ENCODE measurements at regions not wholly inside any gene's neighbourhood (a gene's known extent, or its start where the extent isn't known, plus 50 kb on each side); places are given as distances from the start of the nearest gene placed in this dataset.
"Not testable (repeated sequence)": the region's sequence is repeated elsewhere in the genome, so short reads cannot be mapped to it uniquely, and the experiment has no call there.

DNA sequence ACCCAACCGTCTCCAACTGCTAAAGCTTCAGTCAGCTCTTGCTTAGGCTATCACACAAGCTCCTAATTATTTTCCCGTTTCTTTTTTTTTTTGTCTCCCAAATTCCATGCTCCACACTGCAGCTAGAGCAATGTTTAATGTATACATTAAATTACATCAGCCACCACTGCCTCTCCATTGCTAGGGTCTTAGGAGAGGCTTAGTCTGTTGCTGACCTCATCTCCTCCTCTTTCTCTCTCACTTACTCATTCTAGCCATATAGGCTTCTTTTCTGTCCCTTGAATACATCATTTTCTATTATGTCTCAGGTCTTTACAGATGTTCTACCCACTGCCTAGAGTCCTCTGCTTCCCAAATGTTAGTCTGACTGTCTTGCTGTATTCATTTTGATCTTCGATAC lies 138.1 kb upstream of the ST6GALNAC5 start:
- no peak overlapping the region for H3K27ac ChIP-seq
- no peak for DNase-seq (ENCODE audit: low spot score)
- POLR2A ChIA-PET (ENCODE audit: low non-redundant PET): no interaction called here
- CTCF ChIA-PET: interaction anchor here (0.5 kb wide), 1 partner anchor 9 kb away, joined by 3 read pairs; no protein-coding TSS in a partner anchor
- TF ChIP-seq, protein P1, sequence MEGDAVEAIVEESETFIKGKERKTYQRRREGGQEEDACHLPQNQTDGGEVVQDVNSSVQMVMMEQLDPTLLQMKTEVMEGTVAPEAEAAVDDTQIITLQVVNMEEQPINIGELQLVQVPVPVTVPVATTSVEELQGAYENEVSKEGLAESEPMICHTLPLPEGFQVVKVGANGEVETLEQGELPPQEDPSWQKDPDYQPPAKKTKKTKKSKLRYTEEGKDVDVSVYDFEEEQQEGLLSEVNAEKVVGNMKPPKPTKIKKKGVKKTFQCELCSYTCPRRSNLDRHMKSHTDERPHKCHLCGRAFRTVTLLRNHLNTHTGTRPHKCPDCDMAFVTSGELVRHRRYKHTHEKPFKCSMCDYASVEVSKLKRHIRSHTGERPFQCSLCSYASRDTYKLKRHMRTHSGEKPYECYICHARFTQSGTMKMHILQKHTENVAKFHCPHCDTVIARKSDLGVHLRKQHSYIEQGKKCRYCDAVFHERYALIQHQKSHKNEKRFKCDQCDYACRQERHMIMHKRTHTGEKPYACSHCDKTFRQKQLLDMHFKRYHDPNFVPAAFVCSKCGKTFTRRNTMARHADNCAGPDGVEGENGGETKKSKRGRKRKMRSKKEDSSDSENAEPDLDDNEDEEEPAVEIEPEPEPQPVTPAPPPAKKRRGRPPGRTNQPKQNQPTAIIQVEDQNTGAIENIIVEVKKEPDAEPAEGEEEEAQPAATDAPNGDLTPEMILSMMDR (conservative IDR thresholded peaks at IDR 0.05; ENCODE audit: low read depth): no peak

- H3K27ac ChIP-seq: no peak overlapping the region
- DNase-seq (ENCODE audit: low spot score): no peak
- TF ChIP-seq, protein P1 (conservative IDR thresholded peaks at IDR 0.05; ENCODE audit: low read depth): no peak
- CTCF ChIA-PET: no interaction called here
- POLR2A ChIA-PET (ENCODE audit: low non-redundant PET): no interaction called here
Observed at GRCh38 chr1:76730027-76730426, 137.3 kb upstream of the ST6GALNAC5 start.

DNA sequence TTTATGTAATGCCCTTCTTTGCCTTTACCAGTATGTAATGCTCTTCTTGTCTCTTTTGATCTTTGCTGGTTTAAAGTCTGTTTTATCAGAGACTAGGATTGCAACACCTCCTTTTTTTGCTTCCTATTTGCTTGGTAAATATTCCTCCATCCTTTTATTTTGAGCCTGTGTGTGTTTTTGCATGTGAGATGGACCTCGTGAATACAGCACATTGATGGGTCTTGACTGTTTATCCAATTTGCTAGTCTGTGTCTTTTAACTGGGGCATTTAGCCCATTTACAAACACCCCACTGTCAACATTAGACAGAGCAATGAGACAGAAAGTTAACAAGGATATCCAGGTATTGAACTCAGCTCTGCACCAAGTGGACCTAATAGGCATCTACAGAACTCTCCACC lies 128.9 kb upstream of the ST6GALNAC5 start:
- DNase-seq (ENCODE audit: low spot score); H3K27ac ChIP-seq; POLR2A ChIA-PET (ENCODE audit: low non-redundant PET); CTCF ChIA-PET: not testable (repeated sequence)

DNA sequence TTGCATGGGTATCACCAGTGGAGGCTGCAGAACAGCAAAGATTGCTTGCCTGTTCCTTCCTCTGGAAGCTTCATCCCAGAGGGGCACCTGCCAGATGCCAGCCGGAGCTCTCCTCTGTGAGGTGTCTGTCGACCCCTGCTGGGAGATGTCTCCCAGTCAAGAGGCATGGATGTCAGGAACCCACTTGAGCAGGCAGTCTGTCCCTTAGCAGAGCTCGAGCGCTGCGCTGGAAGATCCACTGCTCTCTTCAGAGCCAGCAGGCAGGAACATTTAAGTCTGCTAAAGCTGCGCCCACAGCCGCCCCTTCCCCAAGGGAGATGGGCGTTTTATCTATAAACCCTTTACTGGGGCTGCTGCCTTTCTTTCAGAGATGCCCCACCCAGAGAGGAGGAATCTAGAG lies 126.3 kb upstream of the ST6GALNAC5 start:
- POLR2A ChIA-PET (ENCODE audit: low non-redundant PET); CTCF ChIA-PET: not testable (repeated sequence)

DNA sequence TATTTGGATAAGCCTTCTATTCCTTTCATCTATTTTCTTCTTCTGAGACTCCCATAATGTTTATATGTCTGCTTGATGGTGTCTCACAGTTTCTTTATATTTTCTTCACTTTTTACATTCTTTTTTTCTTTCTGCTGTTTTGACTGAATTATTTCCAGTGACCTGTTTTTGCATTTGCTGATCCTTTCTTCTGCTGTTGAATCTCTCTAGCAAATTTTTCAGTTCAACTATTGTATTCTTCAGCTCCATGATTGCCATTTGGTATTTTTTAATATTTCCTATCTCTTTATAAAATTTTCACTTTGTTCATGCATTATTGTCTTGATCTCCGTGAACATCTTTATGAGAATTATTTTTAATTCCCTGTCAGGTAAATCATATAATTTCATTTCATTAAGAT lies 122.3 kb upstream of the ST6GALNAC5 start:
- POLR2A ChIA-PET (ENCODE audit: low non-redundant PET): no interaction called here
- TF ChIP-seq, protein P1 (conservative IDR thresholded peaks at IDR 0.05; ENCODE audit: low read depth): no peak
- H3K27ac ChIP-seq: no peak overlapping the region
- CTCF ChIA-PET: no interaction called here
- no peak for DNase-seq (ENCODE audit: low spot score)

More for the DNA sequence above, 126.3 kb upstream of the ST6GALNAC5 start:
- H3K27ac ChIP-seq; DNase-seq (ENCODE audit: low spot score): not testable (repeated sequence)

DNA sequence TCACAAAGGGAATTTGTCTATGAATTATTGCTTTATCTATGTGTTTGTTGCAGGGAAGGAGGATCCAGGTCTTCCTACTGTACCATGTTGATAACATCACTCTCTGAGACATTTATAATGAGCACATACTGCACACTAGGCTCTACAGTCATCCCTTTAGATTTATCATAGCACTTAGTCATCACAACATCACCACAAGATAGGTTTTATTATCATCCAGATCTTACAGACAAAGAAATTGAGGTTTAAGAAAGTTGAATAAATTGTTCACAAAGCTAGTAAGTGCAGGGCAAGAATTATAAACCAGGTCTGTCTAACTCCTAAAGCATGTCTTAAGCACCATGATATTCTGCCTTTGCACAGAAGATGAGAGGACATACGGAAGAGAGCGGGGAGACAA lies 121.1 kb upstream of the ST6GALNAC5 start:
- no peak overlapping the region for H3K27ac ChIP-seq
- DNase-seq (ENCODE audit: low spot score): no peak
- TF ChIP-seq, protein P1 (conservative IDR thresholded peaks at IDR 0.05; ENCODE audit: low read depth): no peak
- ChIA-PET CTCF (no interaction called here), POLR2A (ENCODE audit: low non-redundant PET) (no interaction called here)

GRCh38 chr1:76754730-76755129 lies 112.5 kb upstream of the ST6GALNAC5 start:
- CTCF ChIA-PET: interaction anchor here (0.5 kb wide), 1 partner anchor 306 kb away, joined by 5 read pairs; no protein-coding TSS in a partner anchor

More at GRCh38 chr1:76754730-76755129, 112.5 kb upstream of the ST6GALNAC5 start:
- no peak for DNase-seq (ENCODE audit: low spot score)
- no peak overlapping the region for H3K27ac ChIP-seq
- POLR2A ChIA-PET (ENCODE audit: low non-redundant PET): no interaction called here
- TF ChIP-seq, protein P1 (conservative IDR thresholded peaks at IDR 0.05; ENCODE audit: low read depth): no peak
